ENCODE measurements at regions not wholly inside any gene's neighbourhood (a gene's known extent, or its start where the extent isn't known, plus 50 kb on each side); places are given as distances from the start of the nearest gene placed in this dataset.

DNA sequence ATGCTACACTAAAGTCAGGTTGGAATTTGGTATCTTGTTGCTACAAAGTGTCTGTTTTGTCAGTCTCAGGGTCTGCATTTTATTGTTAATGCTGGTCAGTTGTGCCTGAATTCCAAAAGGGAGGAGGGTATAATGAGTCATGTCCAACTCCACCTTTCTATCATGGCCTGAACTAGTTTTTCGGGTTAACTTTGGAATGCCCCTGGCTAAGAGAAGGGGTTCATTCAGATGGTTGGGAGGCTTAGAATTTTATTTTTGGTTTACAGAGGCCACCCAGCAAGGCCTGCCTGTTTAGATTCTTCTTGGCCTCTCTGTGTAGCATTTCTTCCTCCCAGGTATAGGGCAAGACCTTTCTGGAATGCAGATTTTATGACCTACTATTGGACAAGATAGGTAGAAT lies 93.2 kb downstream of the SKIDA1 start:
- Histone ChIP-seq H3K4me1 (ENCODE audit: control insufficient read depth, extremely low read depth, insufficient read depth, low read length) (peaks cover 2% of the 10 kb centered on the region), H3K79me2 (ENCODE audit: control insufficient read depth, insufficient read depth, low read length) (no peaks in the 10 kb centered on the region), H3K27ac (ENCODE audit: insufficient read depth, low read length) (no peak overlapping the region), H3K27me3 (ENCODE audit: control insufficient read depth, insufficient read depth, low read length) (no peaks in the 10 kb centered on the region), H4K20me1 (ENCODE audit: control insufficient read depth, extremely low read depth, insufficient read depth, low read length) (no peaks in the 10 kb centered on the region), H3K9me3 (ENCODE audit: control insufficient read depth, insufficient read depth, low read depth, low read length) (no peaks in the 10 kb centered on the region), H3K4me3 (replicated peaks in 1 of 4; ENCODE audit: control extremely low read depth in 1 of 4, insufficient read depth in 1 of 4, low read depth in 3 of 4, low read length in 4 of 4) (no peak overlapping the region), H2AFZ (ENCODE audit: low read length) (no peak overlapping the region), H3K9ac (ENCODE audit: insufficient read depth, low read length) (no peak overlapping the region), H3K4me2 (ENCODE audit: extremely low read depth, insufficient read depth, low read length) (no peak overlapping the region), H3K36me3 (ENCODE audit: control insufficient read depth, insufficient read depth, low read length) (no peaks in the 10 kb centered on the region)
- DNase-seq (ENCODE audit: low read depth in 2 of 2), result no peak
- TF ChIP-seq EZH2 (IDR thresholded peaks at IDR 0.05; ENCODE audit: low read length, missing control alignments), result no peak
- TF ChIP-seq, protein P1, sequence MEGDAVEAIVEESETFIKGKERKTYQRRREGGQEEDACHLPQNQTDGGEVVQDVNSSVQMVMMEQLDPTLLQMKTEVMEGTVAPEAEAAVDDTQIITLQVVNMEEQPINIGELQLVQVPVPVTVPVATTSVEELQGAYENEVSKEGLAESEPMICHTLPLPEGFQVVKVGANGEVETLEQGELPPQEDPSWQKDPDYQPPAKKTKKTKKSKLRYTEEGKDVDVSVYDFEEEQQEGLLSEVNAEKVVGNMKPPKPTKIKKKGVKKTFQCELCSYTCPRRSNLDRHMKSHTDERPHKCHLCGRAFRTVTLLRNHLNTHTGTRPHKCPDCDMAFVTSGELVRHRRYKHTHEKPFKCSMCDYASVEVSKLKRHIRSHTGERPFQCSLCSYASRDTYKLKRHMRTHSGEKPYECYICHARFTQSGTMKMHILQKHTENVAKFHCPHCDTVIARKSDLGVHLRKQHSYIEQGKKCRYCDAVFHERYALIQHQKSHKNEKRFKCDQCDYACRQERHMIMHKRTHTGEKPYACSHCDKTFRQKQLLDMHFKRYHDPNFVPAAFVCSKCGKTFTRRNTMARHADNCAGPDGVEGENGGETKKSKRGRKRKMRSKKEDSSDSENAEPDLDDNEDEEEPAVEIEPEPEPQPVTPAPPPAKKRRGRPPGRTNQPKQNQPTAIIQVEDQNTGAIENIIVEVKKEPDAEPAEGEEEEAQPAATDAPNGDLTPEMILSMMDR (conservative IDR thresholded peaks at IDR 0.05 in 1 of 2, IDR thresholded peaks at IDR 0.05 in 1 of 2; ENCODE audit: low read depth in 1 of 2, low read length in 2 of 2), result no peak

DNA sequence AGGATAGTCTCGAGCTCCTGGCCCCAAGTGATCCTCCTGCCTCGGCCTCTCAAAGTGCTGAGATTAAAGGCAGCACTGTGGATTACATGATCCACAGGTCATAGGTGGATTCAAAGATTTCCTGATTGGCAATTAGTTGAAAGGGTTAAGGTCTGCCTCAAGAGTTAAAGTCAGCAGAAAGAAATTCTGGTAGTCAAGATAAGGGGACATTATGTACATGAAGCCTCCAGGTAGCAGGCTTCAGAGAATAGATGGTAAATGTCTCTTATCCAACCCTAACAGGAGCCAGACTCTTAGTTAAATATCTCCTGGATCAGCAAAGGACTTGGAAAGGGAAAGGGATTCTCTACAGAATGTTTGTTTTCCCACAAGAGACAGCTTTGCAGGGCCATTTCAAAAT lies 93.7 kb downstream of the SKIDA1 start:
- Histone ChIP-seq H2AFZ (ENCODE audit: low read length) (no peak overlapping the region), H3K4me2 (ENCODE audit: extremely low read depth, insufficient read depth, low read length) (no peak overlapping the region), H3K36me3 (ENCODE audit: control insufficient read depth, insufficient read depth, low read length) (no peaks in the 10 kb centered on the region), H4K20me1 (ENCODE audit: control insufficient read depth, extremely low read depth, insufficient read depth, low read length) (no peaks in the 10 kb centered on the region), H3K27ac (ENCODE audit: insufficient read depth, low read length) (no peak overlapping the region), H3K9ac (ENCODE audit: insufficient read depth, low read length) (no peak overlapping the region), H3K4me1 (ENCODE audit: control insufficient read depth, extremely low read depth, insufficient read depth, low read length) (peaks cover 2% of the 10 kb centered on the region), H3K4me3 (replicated peaks in 1 of 4; ENCODE audit: control extremely low read depth in 1 of 4, insufficient read depth in 1 of 4, low read depth in 3 of 4, low read length in 4 of 4) (no peak overlapping the region), H3K9me3 (ENCODE audit: control insufficient read depth, insufficient read depth, low read depth, low read length) (no peaks in the 10 kb centered on the region), H3K79me2 (ENCODE audit: control insufficient read depth, insufficient read depth, low read length) (no peaks in the 10 kb centered on the region), H3K27me3 (ENCODE audit: control insufficient read depth, insufficient read depth, low read length) (no peaks in the 10 kb centered on the region)
- no peak for TF ChIP-seq EZH2 (IDR thresholded peaks at IDR 0.05; ENCODE audit: low read length, missing control alignments)
- TF ChIP-seq, protein P1 (conservative IDR thresholded peaks at IDR 0.05 in 1 of 2, IDR thresholded peaks at IDR 0.05 in 1 of 2; ENCODE audit: low read depth in 1 of 2, low read length in 2 of 2), result no peak
- no peak for DNase-seq (ENCODE audit: low read depth in 2 of 2)

DNA sequence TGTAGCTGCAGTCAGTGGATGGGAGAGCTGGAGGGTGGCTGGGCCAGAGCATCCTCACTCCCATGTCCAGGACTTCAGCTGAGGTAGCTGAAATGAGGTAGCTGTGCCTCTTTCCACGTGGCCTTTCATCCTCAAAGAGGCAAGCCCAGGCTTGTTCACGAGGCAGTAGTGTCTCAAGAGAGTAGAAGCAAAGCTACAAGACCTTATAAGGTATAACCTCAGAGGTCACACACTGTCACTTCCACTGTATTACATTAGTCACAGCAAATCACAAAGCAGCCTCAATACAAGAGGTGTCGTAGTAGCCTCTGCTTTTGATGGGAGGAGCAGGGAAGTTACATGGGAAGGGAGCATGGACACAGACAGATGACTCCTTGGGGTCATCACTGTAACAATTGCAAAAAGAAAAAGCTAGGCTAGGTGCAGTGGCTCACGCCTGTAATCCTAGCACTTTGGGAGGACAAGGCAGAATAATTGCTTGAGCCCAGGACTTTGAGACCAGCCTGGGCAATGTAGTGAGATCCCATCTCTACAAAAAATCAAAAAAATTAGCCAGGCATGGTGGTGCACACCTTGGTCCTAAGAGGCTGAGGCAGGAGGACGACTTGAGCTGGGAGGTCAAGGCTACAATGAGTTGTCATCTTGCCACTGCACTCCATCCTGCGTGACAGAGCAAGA lies 97.5 kb downstream of the SKIDA1 start:
- no peaks in the 10 kb centered on the region for H3K9me3 ChIP-seq (ENCODE audit: control insufficient read depth, insufficient read depth, low read depth, low read length)
- TF ChIP-seq, protein P1 (conservative IDR thresholded peaks at IDR 0.05 in 1 of 2, IDR thresholded peaks at IDR 0.05 in 1 of 2; ENCODE audit: low read depth in 1 of 2, low read length in 2 of 2), result no peak
- TF ChIP-seq EZH2 (IDR thresholded peaks at IDR 0.05; ENCODE audit: low read length, missing control alignments), result no peak
- no peak overlapping the region for H3K9ac ChIP-seq (ENCODE audit: insufficient read depth, low read length)
- H4K20me1 ChIP-seq (ENCODE audit: control insufficient read depth, extremely low read depth, insufficient read depth, low read length), result no peaks in the 10 kb centered on the region
- no peak overlapping the region for H3K4me3 ChIP-seq (replicated peaks in 1 of 4; ENCODE audit: control extremely low read depth in 1 of 4, insufficient read depth in 1 of 4, low read depth in 3 of 4, low read length in 4 of 4)
- no peak overlapping the region for H3K4me2 ChIP-seq (ENCODE audit: extremely low read depth, insufficient read depth, low read length)
- peaks cover 6% of the 10 kb centered on the region for H3K4me1 ChIP-seq (ENCODE audit: control insufficient read depth, extremely low read depth, insufficient read depth, low read length)
- H3K79me2 ChIP-seq (ENCODE audit: control insufficient read depth, insufficient read depth, low read length), result no peaks in the 10 kb centered on the region
- H3K36me3 ChIP-seq (ENCODE audit: control insufficient read depth, insufficient read depth, low read length), result no peaks in the 10 kb centered on the region
- no peak overlapping the region for H3K27ac ChIP-seq (ENCODE audit: insufficient read depth, low read length)
- DNase-seq (ENCODE audit: low read depth in 2 of 2), result peak; percentile 34 to 38
- no peaks in the 10 kb centered on the region for H3K27me3 ChIP-seq (ENCODE audit: control insufficient read depth, insufficient read depth, low read length)
- no peak overlapping the region for H2AFZ ChIP-seq (ENCODE audit: low read length)
